ENCODE measurements at regions not wholly inside any gene's neighbourhood (a gene's known extent, or its start where the extent isn't known, plus 50 kb on each side); places are given as distances from the start of the nearest gene placed in this dataset.

DNA sequence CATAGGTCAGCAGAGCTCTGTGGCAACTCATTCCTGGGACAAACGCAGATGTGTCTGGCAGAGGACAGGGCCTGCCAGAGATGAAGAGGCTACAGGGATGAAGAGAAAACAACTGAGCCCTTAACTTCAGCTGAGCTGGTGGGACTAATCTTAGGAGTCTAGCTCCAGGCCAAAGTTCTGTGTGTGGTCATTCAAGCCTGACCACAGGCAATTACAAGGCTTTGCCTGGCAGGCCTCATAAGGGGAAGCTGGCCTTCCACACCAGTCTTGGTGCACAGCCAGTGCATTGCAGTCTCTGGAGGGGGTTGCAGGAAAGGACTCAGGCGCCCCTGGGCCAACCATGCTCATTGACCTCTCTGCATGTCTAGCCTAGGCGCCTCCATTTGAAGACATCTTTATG, 127.6 kb upstream of the DAAM1 start:
- Histone ChIP-seq H3K9me3 (ENCODE audit: control insufficient read depth, insufficient read depth, low read depth, low read length) (peaks cover 22% of the 10 kb centered on the region; the same call in 1 of the 2 replicates), H3K36me3 (ENCODE audit: control insufficient read depth, insufficient read depth, low read length) (no peaks in the 10 kb centered on the region), H3K27me3 (ENCODE audit: control insufficient read depth, insufficient read depth, low read length) (no peaks in the 10 kb centered on the region), H3K4me3 (ENCODE audit: low read depth, low read length) (no peak overlapping the region), H3K27ac (ENCODE audit: low read depth, low read length) (no peak overlapping the region), H3K9ac (ENCODE audit: low read length) (no peak overlapping the region), H3K4me1 (ENCODE audit: control insufficient read depth, insufficient read depth, low read length) (no peaks in the 10 kb centered on the region)

DNA sequence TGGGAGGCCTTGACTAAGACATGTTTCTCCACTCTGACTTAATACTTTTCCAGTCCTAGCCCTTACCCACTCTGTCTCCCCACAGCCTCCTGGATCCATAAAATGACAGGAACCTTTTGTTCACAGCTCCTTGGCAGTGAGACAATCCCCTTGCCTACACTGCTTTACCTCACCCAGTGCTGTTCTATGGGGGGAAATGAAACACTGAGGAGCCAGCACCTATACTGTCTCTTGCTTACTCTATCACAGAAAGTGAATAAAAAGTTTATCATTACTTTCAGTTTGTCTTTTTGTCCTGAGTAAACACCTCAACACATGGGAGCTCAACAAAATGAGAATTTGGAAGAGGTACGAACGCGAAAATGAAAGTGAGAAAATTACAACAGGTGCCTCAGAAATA, 127.2 kb upstream of the DAAM1 start:
- Histone ChIP-seq H3K36me3 (ENCODE audit: control insufficient read depth, insufficient read depth, low read length) (no peaks in the 10 kb centered on the region), H3K9ac (ENCODE audit: low read length) (no peak overlapping the region)

DNA sequence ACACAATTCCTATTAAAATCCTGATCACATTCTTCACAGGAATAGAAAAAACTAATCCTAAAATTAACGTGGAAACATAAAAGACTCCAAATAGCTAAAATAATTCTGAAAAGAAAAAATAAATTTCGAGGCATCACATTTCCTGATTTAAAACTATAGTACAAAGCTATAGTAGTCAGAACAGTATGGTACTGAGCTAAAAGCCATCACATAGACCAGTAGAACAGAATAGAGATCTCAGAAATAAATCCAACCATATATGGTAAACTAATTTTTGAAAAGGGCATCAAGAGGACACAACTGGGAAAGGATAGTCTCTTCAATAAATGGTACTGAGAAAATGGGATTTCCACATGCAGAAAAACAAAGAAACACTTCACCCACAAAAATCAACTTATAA, 125.2 kb upstream of the DAAM1 start:
- Histone ChIP-seq H3K4me1 (ENCODE audit: control insufficient read depth, insufficient read depth, low read length) (no peaks in the 10 kb centered on the region), H3K27ac (ENCODE audit: low read depth, low read length) (no peak overlapping the region), H3K36me3 (ENCODE audit: control insufficient read depth, insufficient read depth, low read length) (no peaks in the 10 kb centered on the region), H3K27me3 (ENCODE audit: control insufficient read depth, insufficient read depth, low read length) (no peaks in the 10 kb centered on the region), H3K9me3 (ENCODE audit: control insufficient read depth, insufficient read depth, low read depth, low read length) (peaks cover 22% of the 10 kb centered on the region; the same call in 1 of the 2 replicates), H3K4me3 (ENCODE audit: low read depth, low read length) (no peak overlapping the region), H3K9ac (ENCODE audit: low read length) (no peak overlapping the region)

More for the DNA sequence above, 127.2 kb upstream of the DAAM1 start:
- H3K9me3 ChIP-seq (ENCODE audit: control insufficient read depth, insufficient read depth, low read depth, low read length) = peaks cover 22% of the 10 kb centered on the region; the same call in 1 of the 2 replicates
- no peak overlapping the region for H3K4me3 ChIP-seq (ENCODE audit: low read depth, low read length)
- H3K4me1 ChIP-seq (ENCODE audit: control insufficient read depth, insufficient read depth, low read length) = no peaks in the 10 kb centered on the region
- H3K27ac ChIP-seq (ENCODE audit: low read depth, low read length) = no peak overlapping the region
- H3K27me3 ChIP-seq (ENCODE audit: control insufficient read depth, insufficient read depth, low read length) = no peaks in the 10 kb centered on the region

DNA sequence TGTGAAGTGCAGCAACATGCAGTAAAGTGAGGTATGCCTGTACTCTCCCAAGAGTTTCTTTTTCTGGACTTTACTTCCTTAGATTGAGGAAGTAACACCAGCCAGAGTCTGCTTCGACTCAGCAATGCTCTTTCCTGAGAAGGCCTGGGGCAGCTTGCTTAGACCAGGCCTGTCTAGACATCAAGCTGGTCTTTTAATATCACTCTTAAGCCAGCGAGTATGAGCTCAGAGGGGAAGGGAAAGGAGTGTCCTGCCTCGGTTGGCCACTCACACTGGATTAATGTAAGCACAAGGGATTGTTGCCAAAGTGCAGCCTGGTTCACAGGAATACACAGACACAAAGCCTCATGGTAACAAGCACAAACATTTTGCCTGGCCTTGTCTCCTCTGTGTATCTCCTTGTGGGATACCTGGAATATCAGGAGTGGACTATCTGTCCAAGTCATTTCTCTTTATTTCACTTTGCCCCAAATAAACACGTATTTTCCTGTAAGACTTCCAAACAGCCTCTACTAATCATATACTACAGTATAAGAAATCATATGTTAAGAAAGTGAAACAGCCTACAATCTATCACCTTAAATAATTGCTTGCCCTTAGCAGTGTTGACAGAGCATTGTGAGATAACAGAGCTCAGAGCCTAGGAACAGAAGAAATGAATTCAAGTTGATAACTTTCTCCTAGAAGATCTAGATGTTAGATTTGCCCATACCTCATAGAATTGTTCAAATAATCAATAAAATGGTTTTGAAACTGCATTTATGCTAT, 121.2 kb upstream of the DAAM1 start:
- Histone ChIP-seq H3K36me3 (ENCODE audit: control insufficient read depth, insufficient read depth, low read length) (no peaks in the 10 kb centered on the region), H3K27me3 (ENCODE audit: control insufficient read depth, insufficient read depth, low read length) (no peaks in the 10 kb centered on the region), H3K27ac (ENCODE audit: low read depth, low read length) (no peak overlapping the region), H3K9me3 (ENCODE audit: control insufficient read depth, insufficient read depth, low read depth, low read length) (peaks cover 8% of the 10 kb centered on the region; the same call in 1 of the 2 replicates), H3K4me1 (ENCODE audit: control insufficient read depth, insufficient read depth, low read length) (no peaks in the 10 kb centered on the region; the same call in 1 of the 2 replicates), H3K4me3 (ENCODE audit: low read depth, low read length) (no peak overlapping the region), H3K9ac (ENCODE audit: low read length) (no peak overlapping the region)

DNA sequence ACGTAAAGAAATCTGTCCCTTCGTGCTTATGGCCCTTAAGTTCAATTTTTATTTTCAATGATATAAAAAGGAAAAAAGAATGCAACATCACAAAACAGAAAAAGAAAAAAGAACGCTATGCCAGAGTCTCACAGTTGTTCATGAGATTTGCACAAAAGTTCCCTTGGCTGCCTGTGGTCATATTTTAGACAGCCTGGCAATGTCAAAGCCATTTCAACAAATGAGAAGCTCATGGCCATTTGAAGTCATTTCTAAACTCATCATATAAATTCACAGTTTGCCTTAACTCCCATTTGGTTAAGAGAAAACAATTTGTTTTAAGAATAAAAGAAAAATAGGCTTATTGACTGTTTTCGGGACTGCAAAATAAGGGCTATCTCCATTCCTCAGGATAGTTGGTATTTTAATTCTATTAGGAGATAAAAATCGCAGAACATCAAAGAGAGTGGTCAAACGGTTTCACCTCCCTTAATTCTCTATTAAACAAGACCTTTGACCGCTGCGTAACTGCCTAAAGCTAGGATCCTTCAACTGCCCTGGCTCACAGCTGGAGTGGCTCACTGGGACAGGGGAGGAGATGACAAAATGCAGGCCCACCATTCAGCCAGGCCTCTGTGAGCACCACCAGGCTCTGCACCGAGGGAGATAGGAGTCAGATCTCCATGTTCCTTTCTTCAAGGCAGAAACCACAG, 119.2 kb upstream of the DAAM1 start:
- H3K36me3 ChIP-seq (ENCODE audit: control insufficient read depth, insufficient read depth, low read length) = no peaks in the 10 kb centered on the region
- no peaks in the 10 kb centered on the region for H3K27me3 ChIP-seq (ENCODE audit: control insufficient read depth, insufficient read depth, low read length)
- no peak overlapping the region for H3K9ac ChIP-seq (ENCODE audit: low read length)
- H3K9me3 ChIP-seq (ENCODE audit: control insufficient read depth, insufficient read depth, low read depth, low read length) = no peaks in the 10 kb centered on the region; the same call in 1 of the 2 replicates
- H3K27ac ChIP-seq (ENCODE audit: low read depth, low read length) = no peak overlapping the region; the same call in 1 of the 2 replicates
- H3K4me1 ChIP-seq (ENCODE audit: control insufficient read depth, insufficient read depth, low read length) = no peaks in the 10 kb centered on the region; the same call in 1 of the 2 replicates
- no peak overlapping the region for H3K4me3 ChIP-seq (ENCODE audit: low read depth, low read length)

DNA sequence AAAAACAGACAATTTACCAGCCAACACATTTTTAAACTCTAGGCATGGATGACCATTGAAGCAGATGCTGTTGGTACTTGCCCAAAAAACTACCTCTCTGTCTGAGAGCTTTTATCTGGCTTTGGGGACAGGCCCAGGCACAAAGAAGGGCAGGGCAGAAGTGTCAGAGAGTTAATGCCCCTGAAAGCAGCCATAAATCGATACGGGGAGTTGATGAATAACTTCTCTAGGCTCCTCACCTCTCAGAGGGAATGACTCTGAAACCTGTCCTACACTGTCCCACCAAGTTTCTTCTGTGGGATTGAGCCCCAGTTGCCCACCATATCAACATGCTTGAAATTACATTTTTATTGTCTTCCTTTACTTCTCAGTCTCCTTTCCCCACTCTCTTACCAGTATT, 113.0 kb upstream of the DAAM1 start:
- Histone ChIP-seq H3K27ac (ENCODE audit: low read depth, low read length) (no peak overlapping the region), H3K4me1 (ENCODE audit: control insufficient read depth, insufficient read depth, low read length) (no peaks in the 10 kb centered on the region), H3K9me3 (ENCODE audit: control insufficient read depth, insufficient read depth, low read depth, low read length) (no peaks in the 10 kb centered on the region), H3K9ac (ENCODE audit: low read length) (no peak overlapping the region), H3K36me3 (ENCODE audit: control insufficient read depth, insufficient read depth, low read length) (no peaks in the 10 kb centered on the region), H3K4me3 (ENCODE audit: low read depth, low read length) (no peak overlapping the region), H3K27me3 (ENCODE audit: control insufficient read depth, insufficient read depth, low read length) (no peaks in the 10 kb centered on the region)

DNA sequence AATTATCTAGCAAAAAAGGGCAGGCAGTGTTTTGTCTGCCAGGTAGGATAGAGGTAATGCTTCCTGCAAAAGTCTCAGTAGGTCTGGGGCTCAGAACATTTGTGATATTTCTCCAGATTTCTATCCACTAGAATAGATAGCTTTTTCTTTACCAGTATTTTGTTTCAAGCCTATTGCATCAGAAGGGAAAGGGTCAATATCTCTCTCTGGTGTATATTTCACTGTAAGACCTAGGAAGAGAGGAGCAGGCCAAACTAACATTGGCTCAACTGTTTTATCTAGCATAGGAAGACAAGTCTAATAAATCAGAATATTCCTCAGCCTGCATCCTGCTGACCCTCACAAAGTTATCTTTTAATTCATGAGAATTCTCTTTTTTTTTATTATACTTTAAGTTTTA, 106.7 kb upstream of the DAAM1 start:
- Histone ChIP-seq H3K27ac (ENCODE audit: low read depth, low read length) (no peak overlapping the region), H3K9ac (ENCODE audit: low read length) (no peak overlapping the region), H3K9me3 (ENCODE audit: control insufficient read depth, insufficient read depth, low read depth, low read length) (no peaks in the 10 kb centered on the region), H3K4me1 (ENCODE audit: control insufficient read depth, insufficient read depth, low read length) (no peaks in the 10 kb centered on the region), H3K27me3 (ENCODE audit: control insufficient read depth, insufficient read depth, low read length) (no peaks in the 10 kb centered on the region), H3K4me3 (ENCODE audit: low read depth, low read length) (no peak overlapping the region), H3K36me3 (ENCODE audit: control insufficient read depth, insufficient read depth, low read length) (no peaks in the 10 kb centered on the region)

DNA sequence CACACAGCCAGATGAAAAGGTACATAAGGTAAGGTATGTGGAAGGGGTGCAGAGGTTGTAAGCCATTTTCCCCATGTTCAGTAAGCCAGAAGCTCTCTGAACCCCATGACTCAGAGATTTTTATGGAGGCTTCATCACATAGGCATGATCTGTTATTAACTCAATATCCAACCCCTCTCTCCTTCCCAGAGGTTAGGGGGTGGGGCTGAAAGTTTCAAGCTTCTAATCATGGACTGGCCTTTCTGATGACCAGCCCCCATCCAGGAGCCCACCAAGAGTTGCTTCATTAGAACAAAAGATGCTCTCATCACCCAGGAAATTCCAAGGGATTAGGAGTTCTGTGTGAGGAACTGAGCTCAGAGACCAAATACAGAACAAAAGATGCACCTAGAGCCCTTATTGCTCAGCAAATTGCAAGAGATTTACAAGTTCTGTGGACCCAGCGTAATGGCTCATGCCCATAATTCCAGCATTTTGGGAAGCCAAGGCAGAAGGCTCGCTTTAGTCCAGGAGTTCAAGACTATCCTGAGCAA, 103.2 kb upstream of the DAAM1 start:
- H3K27ac ChIP-seq (ENCODE audit: low read depth, low read length) = no peak overlapping the region
- no peak overlapping the region for H3K4me3 ChIP-seq (ENCODE audit: low read depth, low read length)
- no peaks in the 10 kb centered on the region for H3K36me3 ChIP-seq (ENCODE audit: control insufficient read depth, insufficient read depth, low read length)
- H3K4me1 ChIP-seq (ENCODE audit: control insufficient read depth, insufficient read depth, low read length) = no peaks in the 10 kb centered on the region
- no peak overlapping the region for H3K9ac ChIP-seq (ENCODE audit: low read length)
- H3K27me3 ChIP-seq (ENCODE audit: control insufficient read depth, insufficient read depth, low read length) = no peaks in the 10 kb centered on the region
- no peaks in the 10 kb centered on the region for H3K9me3 ChIP-seq (ENCODE audit: control insufficient read depth, insufficient read depth, low read depth, low read length)

DNA sequence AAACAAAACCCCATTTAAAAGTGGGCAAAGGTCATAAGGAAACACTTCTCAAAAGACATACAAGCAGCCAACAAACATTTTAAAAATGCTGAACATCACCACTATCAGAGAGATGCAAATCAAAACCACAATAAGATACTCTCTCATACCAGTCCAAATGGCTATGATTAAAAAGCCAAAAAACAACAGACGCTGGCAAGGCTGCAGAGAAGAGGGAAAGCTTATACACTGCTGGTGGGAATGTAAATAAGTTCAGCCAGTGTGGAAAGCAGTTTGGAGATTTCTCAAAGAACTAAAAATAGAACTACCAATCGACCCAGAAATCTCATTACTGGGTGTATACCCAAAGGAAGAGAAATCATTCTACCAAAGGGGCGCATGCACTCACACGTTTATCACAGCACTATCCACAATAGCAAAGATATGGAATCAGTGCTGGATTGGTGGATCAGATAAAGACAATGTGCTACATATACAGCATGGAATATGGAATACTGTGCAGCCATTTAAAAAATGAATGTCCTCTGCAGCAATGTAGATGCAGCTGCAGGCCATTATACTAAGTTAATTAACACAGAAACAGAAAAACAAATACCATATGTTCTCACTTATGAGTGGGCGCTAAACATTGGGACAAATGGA, 102.1 kb upstream of the DAAM1 start:
- Histone ChIP-seq H3K27ac (ENCODE audit: low read depth, low read length) (no peak overlapping the region), H3K9ac (ENCODE audit: low read length) (no peak overlapping the region), H3K4me3 (ENCODE audit: low read depth, low read length) (no peak overlapping the region), H3K4me1 (ENCODE audit: control insufficient read depth, insufficient read depth, low read length) (no peaks in the 10 kb centered on the region), H3K9me3 (ENCODE audit: control insufficient read depth, insufficient read depth, low read depth, low read length) (no peaks in the 10 kb centered on the region), H3K36me3 (ENCODE audit: control insufficient read depth, insufficient read depth, low read length) (no peaks in the 10 kb centered on the region), H3K27me3 (ENCODE audit: control insufficient read depth, insufficient read depth, low read length) (no peaks in the 10 kb centered on the region)

DNA sequence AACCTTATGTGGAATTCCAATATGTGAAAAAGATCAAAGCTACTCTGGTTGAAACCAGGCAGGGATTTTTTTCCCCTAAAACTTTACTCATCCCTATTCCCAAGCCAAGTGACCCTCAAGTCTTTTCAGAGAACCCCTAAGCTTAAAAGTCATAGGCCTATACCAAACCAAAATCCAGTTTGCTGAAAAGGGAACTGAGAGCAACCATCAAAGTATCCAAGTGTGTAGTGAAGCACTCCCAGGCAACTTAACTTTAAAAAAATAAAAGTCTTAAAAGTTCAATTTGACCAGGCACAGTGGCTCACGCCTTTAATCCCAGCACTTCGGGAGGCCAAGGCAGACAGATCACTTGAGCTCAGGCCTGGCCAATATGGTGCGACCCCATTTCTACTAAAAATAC, 101.2 kb upstream of the DAAM1 start:
- Histone ChIP-seq H3K4me3 (ENCODE audit: low read depth, low read length) (no peak overlapping the region), H3K4me1 (ENCODE audit: control insufficient read depth, insufficient read depth, low read length) (no peaks in the 10 kb centered on the region), H3K9ac (ENCODE audit: low read length) (no peak overlapping the region), H3K36me3 (ENCODE audit: control insufficient read depth, insufficient read depth, low read length) (no peaks in the 10 kb centered on the region), H3K9me3 (ENCODE audit: control insufficient read depth, insufficient read depth, low read depth, low read length) (no peaks in the 10 kb centered on the region), H3K27me3 (ENCODE audit: control insufficient read depth, insufficient read depth, low read length) (no peaks in the 10 kb centered on the region), H3K27ac (ENCODE audit: low read depth, low read length) (no peak overlapping the region)

DNA sequence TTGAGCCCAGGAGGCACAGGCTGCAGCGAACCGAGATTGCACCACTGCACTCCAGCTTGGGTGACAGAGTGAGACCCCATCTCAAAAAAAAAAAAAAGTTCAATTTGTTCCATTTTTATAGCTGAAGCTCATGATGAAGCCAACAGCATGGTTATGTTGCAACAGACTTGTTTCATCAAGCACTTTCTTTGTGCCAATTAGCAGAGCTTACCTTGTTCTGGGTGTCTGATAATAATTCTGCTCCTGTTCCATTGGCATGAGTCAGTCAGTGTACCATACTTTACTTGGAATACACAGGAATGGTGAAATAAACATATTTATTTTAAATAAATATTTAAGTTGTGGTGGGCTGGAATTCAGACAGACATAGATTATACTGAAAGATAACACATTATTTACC, 100.8 kb upstream of the DAAM1 start:
- H3K36me3 ChIP-seq (ENCODE audit: control insufficient read depth, insufficient read depth, low read length) = no peaks in the 10 kb centered on the region
- H3K4me1 ChIP-seq (ENCODE audit: control insufficient read depth, insufficient read depth, low read length) = no peaks in the 10 kb centered on the region
- H3K27ac ChIP-seq (ENCODE audit: low read depth, low read length) = no peak overlapping the region
- no peaks in the 10 kb centered on the region for H3K27me3 ChIP-seq (ENCODE audit: control insufficient read depth, insufficient read depth, low read length)
- no peak overlapping the region for H3K9ac ChIP-seq (ENCODE audit: low read length)
- no peak overlapping the region for H3K4me3 ChIP-seq (ENCODE audit: low read depth, low read length)
- H3K9me3 ChIP-seq (ENCODE audit: control insufficient read depth, insufficient read depth, low read depth, low read length) = no peaks in the 10 kb centered on the region
